ENCODE measurements at regions not wholly inside any gene's neighbourhood (a gene's known extent, or its start where the extent isn't known, plus 50 kb on each side); places are given as distances from the start of the nearest gene placed in this dataset.

GRCh38 chr6:133764008-133764753 lies 124.7 kb upstream of the TCF21 start:
- Mint-ChIP-seq H3K4me1 (no peaks in the 10 kb centered on the region), H3K4me3 (no peak overlapping the region), H3K27ac (no peak overlapping the region), H3K9me3 (no peaks in the 10 kb centered on the region), H3K27me3 (peaks cover 34% of the 10 kb centered on the region), H3K36me3 (ENCODE audit: low read depth) (no peaks in the 10 kb centered on the region)
- ATAC-seq (replicated peaks) = no peak

GRCh38 chr6:133764754-133765208 lies 124.1 kb upstream of the TCF21 start:
- H3K27ac Mint-ChIP-seq = no peak overlapping the region
- H3K4me1 Mint-ChIP-seq = no peaks in the 10 kb centered on the region
- no peak for ATAC-seq (replicated peaks)
- H3K9me3 Mint-ChIP-seq = no peaks in the 10 kb centered on the region
- H3K27me3 Mint-ChIP-seq = peaks cover 34% of the 10 kb centered on the region
- H3K36me3 Mint-ChIP-seq (ENCODE audit: low read depth) = no peaks in the 10 kb centered on the region
- no peak overlapping the region for H3K4me3 Mint-ChIP-seq

- H3K27me3 Mint-ChIP-seq = peaks cover 28% of the 10 kb centered on the region
- no peaks in the 10 kb centered on the region for H3K9me3 Mint-ChIP-seq
- no peaks in the 10 kb centered on the region for H3K4me1 Mint-ChIP-seq
- ATAC-seq (replicated peaks) = no peak
- H3K4me3 Mint-ChIP-seq = no peak overlapping the region
- H3K36me3 Mint-ChIP-seq (ENCODE audit: low read depth) = no peaks in the 10 kb centered on the region
- no peak overlapping the region for H3K27ac Mint-ChIP-seq
These were observed 121.4 kb upstream of the TCF21 start for GRCh38 chr6:133767357-133767970.

GRCh38 chr6:133768656-133769295 lies 120.1 kb upstream of the TCF21 start:
- Mint-ChIP-seq H3K9me3 (no peaks in the 10 kb centered on the region), H3K27me3 (peaks cover 22% of the 10 kb centered on the region), H3K4me3 (no peak overlapping the region), H3K27ac (no peak overlapping the region), H3K36me3 (ENCODE audit: low read depth) (no peaks in the 10 kb centered on the region), H3K4me1 (no peaks in the 10 kb centered on the region)
- ATAC-seq (replicated peaks) = no peak

GRCh38 chr6:133769463-133769862 lies 119.5 kb upstream of the TCF21 start:
- peaks cover 16% of the 10 kb centered on the region for H3K27me3 Mint-ChIP-seq

GRCh38 chr6:133772567-133772966 lies 116.3 kb upstream of the TCF21 start:
- Mint-ChIP-seq H3K4me1 (no peaks in the 10 kb centered on the region), H3K27ac (no peak overlapping the region), H3K9me3 (no peaks in the 10 kb centered on the region), H3K27me3 (peaks cover 5% of the 10 kb centered on the region), H3K36me3 (ENCODE audit: low read depth) (no peaks in the 10 kb centered on the region), H3K4me3 (no peak overlapping the region)
- no peak for ATAC-seq (replicated peaks)

More at GRCh38 chr6:133769463-133769862, 119.5 kb upstream of the TCF21 start:
- no peaks in the 10 kb centered on the region for H3K4me1 Mint-ChIP-seq
- no peak overlapping the region for H3K27ac Mint-ChIP-seq
- no peak overlapping the region for H3K4me3 Mint-ChIP-seq
- H3K36me3 Mint-ChIP-seq (ENCODE audit: low read depth) = no peaks in the 10 kb centered on the region
- no peaks in the 10 kb centered on the region for H3K9me3 Mint-ChIP-seq
- ATAC-seq (replicated peaks) = no peak

- Mint-ChIP-seq H3K36me3 (ENCODE audit: low read depth) (no peaks in the 10 kb centered on the region), H3K9me3 (no peaks in the 10 kb centered on the region), H3K4me1 (no peaks in the 10 kb centered on the region), H3K27ac (peak overlapping the region; percentile 68), H3K27me3 (peaks cover 5% of the 10 kb centered on the region), H3K4me3 (no peak overlapping the region)
- no peak for ATAC-seq (replicated peaks)
These were observed 115.1 kb upstream of the TCF21 start for GRCh38 chr6:133773776-133774175.

- Mint-ChIP-seq H3K27ac (peak overlapping the region; percentile 68), H3K4me3 (peak overlapping the region; percentile 0), H3K27me3 (peaks cover 5% of the 10 kb centered on the region), H3K9me3 (no peaks in the 10 kb centered on the region), H3K4me1 (no peaks in the 10 kb centered on the region), H3K36me3 (ENCODE audit: low read depth) (no peaks in the 10 kb centered on the region)
- peak; percentile 63 for ATAC-seq (replicated peaks)
These were observed 114.6 kb upstream of the TCF21 start for GRCh38 chr6:133774356-133774755.

- no peaks in the 10 kb centered on the region for H3K4me1 Mint-ChIP-seq
- H3K27ac Mint-ChIP-seq = no peak overlapping the region
- H3K4me3 Mint-ChIP-seq = no peak overlapping the region
- H3K27me3 Mint-ChIP-seq = no peaks in the 10 kb centered on the region
- H3K9me3 Mint-ChIP-seq = no peaks in the 10 kb centered on the region
- ATAC-seq (replicated peaks) = no peak
- no peaks in the 10 kb centered on the region for H3K36me3 Mint-ChIP-seq (ENCODE audit: low read depth)
These were observed 110.3 kb upstream of the TCF21 start for GRCh38 chr6:133778414-133779130.

GRCh38 chr6:133779916-133780695 lies 108.8 kb upstream of the TCF21 start:
- no peaks in the 10 kb centered on the region for H3K9me3 Mint-ChIP-seq
- no peaks in the 10 kb centered on the region for H3K27me3 Mint-ChIP-seq
- no peaks in the 10 kb centered on the region for H3K36me3 Mint-ChIP-seq (ENCODE audit: low read depth)
- H3K4me3 Mint-ChIP-seq = no peak overlapping the region
- no peak for ATAC-seq (replicated peaks)
- H3K4me1 Mint-ChIP-seq = no peaks in the 10 kb centered on the region
- H3K27ac Mint-ChIP-seq = no peak overlapping the region

- H3K27ac Mint-ChIP-seq = no peak overlapping the region
- H3K36me3 Mint-ChIP-seq (ENCODE audit: low read depth) = no peaks in the 10 kb centered on the region
- H3K4me1 Mint-ChIP-seq = no peaks in the 10 kb centered on the region
- ATAC-seq (replicated peaks) = no peak
- H3K9me3 Mint-ChIP-seq = no peaks in the 10 kb centered on the region
- peaks cover 4% of the 10 kb centered on the region for H3K27me3 Mint-ChIP-seq
- no peak overlapping the region for H3K4me3 Mint-ChIP-seq
These were observed 102.9 kb upstream of the TCF21 start for GRCh38 chr6:133786016-133786415.

- Mint-ChIP-seq H3K9me3 (no peaks in the 10 kb centered on the region), H3K4me3 (no peak overlapping the region), H3K4me1 (no peaks in the 10 kb centered on the region), H3K27me3 (peaks cover 4% of the 10 kb centered on the region), H3K27ac (no peak overlapping the region), H3K36me3 (ENCODE audit: low read depth) (no peaks in the 10 kb centered on the region)
- no peak for ATAC-seq (replicated peaks)
These were observed 101.8 kb upstream of the TCF21 start for GRCh38 chr6:133787122-133787521.

- H3K36me3 Mint-ChIP-seq (ENCODE audit: low read depth) = no peaks in the 10 kb centered on the region
These were observed 100.9 kb upstream of the TCF21 start for GRCh38 chr6:133787859-133788505.

More at GRCh38 chr6:133787859-133788505, 100.9 kb upstream of the TCF21 start:
- Mint-ChIP-seq H3K27ac (no peak overlapping the region), H3K4me1 (no peaks in the 10 kb centered on the region), H3K27me3 (peaks cover 4% of the 10 kb centered on the region), H3K9me3 (no peaks in the 10 kb centered on the region), H3K4me3 (no peak overlapping the region)
- no peak for ATAC-seq (replicated peaks)
